ENCODE measurements at regions not wholly inside any gene's neighbourhood (a gene's known extent, or its start where the extent isn't known, plus 50 kb on each side); places are given as distances from the start of the nearest gene placed in this dataset.

DNA sequence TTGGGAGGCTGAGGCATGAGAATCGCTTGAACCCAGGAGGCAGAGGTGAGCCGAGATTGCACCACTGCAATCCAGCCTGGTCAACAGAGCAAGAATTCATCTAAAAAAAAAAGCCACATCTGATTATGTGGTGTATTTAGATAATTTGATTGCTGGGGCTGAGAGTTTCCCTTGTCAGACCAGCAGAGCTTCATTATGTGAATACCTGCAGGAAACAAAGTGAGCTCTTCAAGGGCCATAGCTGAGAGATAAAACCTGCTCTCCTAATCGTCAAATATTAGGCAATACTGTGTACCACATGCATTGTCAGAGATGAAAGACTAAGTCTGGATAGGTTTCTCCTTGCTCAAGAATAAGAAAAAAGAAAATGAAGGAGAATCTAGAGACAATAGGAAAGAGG is 800.0 kb upstream of the IGFBP7 start:
- TF ChIP-seq EP300 (IDR thresholded peaks at IDR 0.05; ENCODE audit: low read depth) (no peak), POLR2AphosphoS5 (IDR thresholded peaks at IDR 0.05) (no peak), CTCF (IDR thresholded peaks at IDR 0.05) (no peak), POLR2A (IDR thresholded peaks at IDR 0.05) (no peak)
- no peak for DNase-seq
- H3K27me3 ChIP-seq: no peaks in the 10 kb centered on the region
- H3K9me3 ChIP-seq: no peaks in the 10 kb centered on the region
- in situ Hi-C loops (cut with MboI; ENCODE audit: low pct_ligation_motif_present in 1 of 4, low pct_unique_long_range_greater_than_20kb in 1 of 4, low sequenced_read_pairs in 3 of 4): no loop called here
- no peaks in the 10 kb centered on the region for H3K4me1 ChIP-seq
- WGBS, 2 donors (ENCODE audit: low coverage in 1 of 2): 81 to 86% methylated on average over 3 of the region's 3 CpGs
- no peak overlapping the region for H3K27ac ChIP-seq
- intact Hi-C loops (cut with DNase I; ENCODE audit: low total_unique reads): no loop called here
- no peaks in the 10 kb centered on the region for H3K36me3 ChIP-seq
- H3K4me3 ChIP-seq: no peak overlapping the region

DNA sequence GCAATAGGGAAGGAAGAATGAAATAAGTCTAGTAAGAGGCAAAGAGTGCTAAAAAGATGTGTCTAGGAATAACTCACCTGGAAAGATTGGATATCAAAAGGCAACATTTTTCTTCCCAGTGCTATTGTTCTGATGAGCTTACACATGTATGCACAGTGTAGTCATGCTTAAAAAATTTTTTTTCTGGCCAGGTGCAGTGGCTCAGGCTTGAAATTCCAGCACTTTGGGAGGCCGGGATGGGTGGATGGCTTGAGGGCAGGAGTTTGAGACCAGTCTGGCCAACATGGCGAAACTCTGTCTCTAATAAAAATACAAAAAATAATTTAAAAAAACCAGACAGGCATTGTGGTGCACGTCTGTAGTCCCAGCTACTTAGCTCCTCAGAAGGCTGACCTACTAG is 795.8 kb upstream of the IGFBP7 start:
- Histone ChIP-seq H3K27ac (no peak overlapping the region), H3K4me1 (no peaks in the 10 kb centered on the region), H3K9me3 (no peaks in the 10 kb centered on the region), H3K27me3 (no peaks in the 10 kb centered on the region), H3K36me3 (no peaks in the 10 kb centered on the region), H3K4me3 (no peak overlapping the region)
- in situ Hi-C loops (cut with MboI; ENCODE audit: low pct_ligation_motif_present in 1 of 4, low pct_unique_long_range_greater_than_20kb in 1 of 4, low sequenced_read_pairs in 3 of 4): no loop called here
- TF ChIP-seq POLR2A (IDR thresholded peaks at IDR 0.05): no peak
- TF ChIP-seq CTCF (IDR thresholded peaks at IDR 0.05): no peak
- no peak for TF ChIP-seq POLR2AphosphoS5 (IDR thresholded peaks at IDR 0.05)
- TF ChIP-seq EP300 (IDR thresholded peaks at IDR 0.05; ENCODE audit: low read depth): no peak
- DNase-seq: no peak
- 84 to 85% methylated on average over 3 of the region's 3 CpGs for WGBS, 2 donors (ENCODE audit: low coverage in 1 of 2)
- intact Hi-C loops (cut with DNase I; ENCODE audit: low total_unique reads): no loop called here

DNA sequence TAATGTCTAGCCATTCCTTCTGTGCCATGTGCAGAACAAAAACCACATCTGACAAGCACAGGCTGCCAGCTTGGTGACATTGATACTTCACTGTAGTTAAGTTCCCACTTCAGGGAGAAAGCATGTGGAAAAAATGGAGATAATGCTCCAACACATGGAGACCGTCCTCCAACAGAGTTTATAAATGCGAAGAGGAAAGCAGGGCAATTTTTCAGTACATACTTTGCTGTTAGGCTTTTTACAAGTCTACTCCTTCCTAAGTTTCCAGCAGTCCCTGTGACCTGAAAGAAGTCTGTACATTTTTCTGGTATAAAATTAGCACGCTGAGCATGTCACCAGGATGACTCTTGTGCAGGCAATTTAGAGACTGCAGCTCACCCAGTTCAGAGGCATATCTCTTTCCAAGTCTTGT is 766.9 kb upstream of the IGFBP7 start:
- H3K4me1 ChIP-seq: no peaks in the 10 kb centered on the region
- H3K27ac ChIP-seq: no peak overlapping the region
- no peaks in the 10 kb centered on the region for H3K9me3 ChIP-seq
- WGBS, 2 donors (ENCODE audit: low coverage in 1 of 2): 64 to 74% methylated on average over 2 to 3 of the region's 3 CpGs
- H3K27me3 ChIP-seq: no peaks in the 10 kb centered on the region
- intact Hi-C loops (cut with DNase I; ENCODE audit: low total_unique reads) (no loop called here), in situ Hi-C loops (cut with MboI; ENCODE audit: low pct_ligation_motif_present in 1 of 4, low pct_unique_long_range_greater_than_20kb in 1 of 4, low sequenced_read_pairs in 3 of 4) (no loop called here)
- no peak for DNase-seq
- TF ChIP-seq POLR2A (IDR thresholded peaks at IDR 0.05) (no peak), CTCF (IDR thresholded peaks at IDR 0.05) (no peak), POLR2AphosphoS5 (IDR thresholded peaks at IDR 0.05) (no peak), EP300 (IDR thresholded peaks at IDR 0.05; ENCODE audit: low read depth) (no peak)
- H3K36me3 ChIP-seq: no peaks in the 10 kb centered on the region
- H3K4me3 ChIP-seq: no peak overlapping the region

DNA sequence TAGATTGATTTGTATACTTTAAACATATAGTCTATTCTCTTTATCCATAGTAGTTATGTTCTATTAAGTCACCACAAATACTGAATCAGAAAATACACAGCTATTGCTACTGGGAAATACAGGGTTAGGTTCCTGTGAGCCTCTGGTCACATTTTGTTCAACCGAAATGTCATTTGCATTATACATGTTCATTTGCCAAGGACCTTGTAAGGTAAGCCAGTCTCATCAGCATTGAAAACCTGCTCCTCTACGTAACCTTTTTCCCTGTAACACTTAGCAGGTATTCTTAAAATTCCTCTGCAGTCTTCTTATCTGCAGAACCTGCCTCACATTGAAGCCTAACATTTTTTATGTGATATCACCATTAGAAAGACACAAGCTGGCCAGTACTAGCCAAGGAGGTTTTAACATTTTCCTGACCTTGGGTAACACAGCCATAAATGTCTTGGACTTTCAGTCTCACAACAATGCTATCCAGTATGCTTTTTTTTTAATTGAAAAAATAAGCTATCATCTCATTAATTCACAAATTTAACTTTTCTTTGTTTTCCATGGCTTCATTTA is 765.7 kb upstream of the IGFBP7 start:
- in situ Hi-C loops (cut with MboI; ENCODE audit: low pct_ligation_motif_present in 1 of 4, low pct_unique_long_range_greater_than_20kb in 1 of 4, low sequenced_read_pairs in 3 of 4) (no loop called here), intact Hi-C loops (cut with DNase I; ENCODE audit: low total_unique reads) (no loop called here)
- Histone ChIP-seq H3K4me3 (no peak overlapping the region), H3K36me3 (no peaks in the 10 kb centered on the region), H3K9me3 (no peaks in the 10 kb centered on the region), H3K27me3 (no peaks in the 10 kb centered on the region), H3K27ac (no peak overlapping the region), H3K4me1 (no peaks in the 10 kb centered on the region)
- no peak for DNase-seq
- 78 to 83% methylated on average over 2 of the region's 2 CpGs for WGBS, 2 donors (ENCODE audit: low coverage in 1 of 2)
- TF ChIP-seq POLR2A (IDR thresholded peaks at IDR 0.05): no peak
- no peak for TF ChIP-seq POLR2AphosphoS5 (IDR thresholded peaks at IDR 0.05)
- no peak for TF ChIP-seq CTCF (IDR thresholded peaks at IDR 0.05)
- TF ChIP-seq EP300 (IDR thresholded peaks at IDR 0.05; ENCODE audit: low read depth): no peak

Measured in transverse colon (tissue), 4 donors.